ENCODE measurements at regions not wholly inside any gene's neighbourhood (a gene's known extent, or its start where the extent isn't known, plus 50 kb on each side); places are given as distances from the start of the nearest gene placed in this dataset.

- ChIA-PET POLR2A (no interaction called here), CTCF (interaction anchor here (0.6 to 2.2 kb wide), 4 partner anchors 12 to 929 kb away, joined by 3 to 6 read pairs (median 3); no protein-coding TSS in a partner anchor)
- H4K20me1 ChIP-seq (ENCODE audit: insufficient read depth) = no peaks in the 10 kb centered on the region
- H3K27me3 ChIP-seq (ENCODE audit: insufficient read depth) = no peaks in the 10 kb centered on the region
- WGBS (ENCODE audit: low lambda C conversion rate) = 69% methylated on average over 4 of the region's 31 CpGs
- peak overlapping the region; percentile 69 to 79 for H3K27ac ChIP-seq (ENCODE audit: low read depth in 2 of 2, low read length in 1 of 2)
- H2AFZ ChIP-seq (ENCODE audit: low read depth) = peak overlapping the region; percentile 61; the same call in 1 of the 2 replicates
- H3K36me3 ChIP-seq (replicated peaks in 1 of 2; ENCODE audit: control insufficient read depth in 1 of 2, insufficient read depth in 2 of 2, low read length in 1 of 2) = no peaks in the 10 kb centered on the region
- peaks cover 3 to 42% of the 10 kb centered on the region in 2 experiments; a peak in 2 of 4 replicates for H3K4me1 ChIP-seq (ENCODE audit: control insufficient read depth in 1 of 2, insufficient read depth in 2 of 2, low read depth in 1 of 2, low read length in 1 of 2)
- H3K4me2 ChIP-seq = peak overlapping the region; percentile 80
- no peak for DNase-seq
- peaks cover 48% of the 10 kb centered on the region for H3F3A ChIP-seq (replicated peaks; ENCODE audit: insufficient read depth)
- no peaks in the 10 kb centered on the region for H3K79me2 ChIP-seq (ENCODE audit: insufficient read depth)
- TF ChIP-seq RAD21 (IDR thresholded peaks at IDR 0.05; ENCODE audit: low read length) (no peak), PBX3 (IDR thresholded peaks at IDR 0.05) (no peak), GATA2 (CRISPR knock-in tag; IDR thresholded peaks at IDR 0.05) (no peak), POLR2AphosphoS5 (IDR thresholded peaks at IDR 0.05; ENCODE audit: low read depth, low read length) (no peak)
- TF ChIP-seq, protein P1, sequence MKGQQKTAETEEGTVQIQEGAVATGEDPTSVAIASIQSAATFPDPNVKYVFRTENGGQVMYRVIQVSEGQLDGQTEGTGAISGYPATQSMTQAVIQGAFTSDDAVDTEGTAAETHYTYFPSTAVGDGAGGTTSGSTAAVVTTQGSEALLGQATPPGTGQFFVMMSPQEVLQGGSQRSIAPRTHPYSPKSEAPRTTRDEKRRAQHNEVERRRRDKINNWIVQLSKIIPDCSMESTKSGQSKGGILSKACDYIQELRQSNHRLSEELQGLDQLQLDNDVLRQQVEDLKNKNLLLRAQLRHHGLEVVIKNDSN (IDR thresholded peaks at IDR 0.05; ENCODE audit: borderline replicate concordance, low read depth) = no peak
- peak overlapping the region in 1 of 2 experiments; percentile 53; a peak in 2 of 4 replicates for H3K4me3 ChIP-seq (ENCODE audit: low read depth in 2 of 2, low read length in 1 of 2)
- H3K9me3 ChIP-seq = no peaks in the 10 kb centered on the region
- H3K9me2 ChIP-seq = no peaks in the 10 kb centered on the region
- H3K9ac ChIP-seq = peak overlapping the region; percentile 47; the same call in 1 of the 2 replicates
Measured at GRCh38 chr4:138052806-138053632, 189.1 kb downstream of the SLC7A11 start.

- Histone ChIP-seq H3K27ac (ENCODE audit: low read depth in 2 of 2, low read length in 1 of 2) (peak overlapping the region in 1 of 2 experiments; percentile 44; a peak in 2 of 4 replicates), H3K27me3 (ENCODE audit: insufficient read depth) (no peaks in the 10 kb centered on the region), H3K9me2 (no peaks in the 10 kb centered on the region), H3K79me2 (ENCODE audit: insufficient read depth) (no peaks in the 10 kb centered on the region), H3K4me1 (ENCODE audit: control insufficient read depth in 1 of 2, insufficient read depth in 2 of 2, low read depth in 1 of 2, low read length in 1 of 2) (peaks cover 3 to 42% of the 10 kb centered on the region in 2 experiments; a peak in 2 of 4 replicates), H3K9me3 (no peaks in the 10 kb centered on the region), H3K36me3 (replicated peaks in 1 of 2; ENCODE audit: control insufficient read depth in 1 of 2, insufficient read depth in 2 of 2, low read length in 1 of 2) (no peaks in the 10 kb centered on the region), H4K20me1 (ENCODE audit: insufficient read depth) (no peaks in the 10 kb centered on the region), H3K9ac (no peak overlapping the region), H3K4me2 (peak overlapping the region; percentile 27; the same call in 1 of the 2 replicates), H2AFZ (ENCODE audit: low read depth) (no peak overlapping the region), H3K4me3 (ENCODE audit: low read depth in 2 of 2, low read length in 1 of 2) (no peak overlapping the region), H3F3A (replicated peaks; ENCODE audit: insufficient read depth) (peaks cover 40% of the 10 kb centered on the region)
- no peak for DNase-seq
- POLR2A ChIA-PET = no interaction called here
- CTCF ChIA-PET = interaction anchor here (1.4 to 2.2 kb wide), 3 partner anchors 11 to 39 kb away, joined by 3 to 6 read pairs (median 5); no protein-coding TSS in a partner anchor
- 27% methylated on average over 3 of the region's 3 CpGs for WGBS (ENCODE audit: low lambda C conversion rate)
- TF ChIP-seq TEAD4 (IDR thresholded peaks at IDR 0.05; ENCODE audit: borderline replicate concordance, insufficient read depth) = 0 out of 2 replicates have a peak, but pooled peaks have one; percentile 12
- TF ChIP-seq RAD21 (IDR thresholded peaks at IDR 0.05; ENCODE audit: low read length) = no peak
- no peak for TF ChIP-seq CTCF (IDR thresholded peaks at IDR 0.05)
- no peak for TF ChIP-seq POLR2AphosphoS5 (IDR thresholded peaks at IDR 0.05; ENCODE audit: low read depth, low read length)
- TF ChIP-seq JUND (IDR thresholded peaks at IDR 0.05) = peak; percentile 42; the same call in 1 of the 2 replicates
- TF ChIP-seq NFIC (IDR thresholded peaks at IDR 0.05; ENCODE audit: borderline replicate concordance) = peak; percentile 58; the same call in 1 of the 2 replicates
- TF ChIP-seq, protein P1 (IDR thresholded peaks at IDR 0.05; ENCODE audit: borderline replicate concordance, low read depth) = no peak
- TF ChIP-seq EP300 (IDR thresholded peaks at IDR 0.05; ENCODE audit: borderline replicate concordance in 1 of 2, low read depth in 1 of 2, low read length in 1 of 2) = peak in 1 of 2 experiments; percentile 41; a peak in 1 of 4 replicates
- TF ChIP-seq TCF12 (IDR thresholded peaks at IDR 0.05) = peak; percentile 40
- peak; percentile 57; the same call in 1 of the 2 replicates for TF ChIP-seq FOSL2 (IDR thresholded peaks at IDR 0.05; ENCODE audit: borderline replicate concordance, low read depth)
Measured at GRCh38 chr4:138051157-138051556, 191.0 kb downstream of the SLC7A11 start.
